ENCODE measurements at regions not wholly inside any gene's neighbourhood (a gene's known extent, or its start where the extent isn't known, plus 50 kb on each side); places are given as distances from the start of the nearest gene placed in this dataset.

DNA sequence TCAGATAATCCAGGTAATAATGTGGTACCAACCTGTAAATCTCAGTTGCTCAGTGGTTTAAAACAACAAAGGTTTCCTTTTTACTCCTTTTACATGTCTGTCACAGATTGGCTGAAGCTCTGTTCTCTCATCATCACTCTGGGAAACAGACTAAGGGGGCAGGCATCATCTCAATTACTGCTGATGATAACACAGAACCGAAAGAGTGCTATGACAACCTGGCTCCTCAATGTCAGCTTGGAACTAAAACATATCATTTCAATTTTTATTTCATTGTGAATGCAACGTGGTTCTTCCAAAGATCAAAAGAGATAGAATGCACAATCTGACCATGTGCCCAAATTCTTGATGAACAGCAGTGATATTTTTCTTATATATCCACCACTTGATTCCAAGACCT, 1315.0 kb upstream of the CDH2 start:
- TF ChIP-seq EZH2phosphoT487 (IDR thresholded peaks at IDR 0.05) (no peak), EZH2 (IDR thresholded peaks at IDR 0.05) (no peak)
- TF ChIP-seq, protein P1, sequence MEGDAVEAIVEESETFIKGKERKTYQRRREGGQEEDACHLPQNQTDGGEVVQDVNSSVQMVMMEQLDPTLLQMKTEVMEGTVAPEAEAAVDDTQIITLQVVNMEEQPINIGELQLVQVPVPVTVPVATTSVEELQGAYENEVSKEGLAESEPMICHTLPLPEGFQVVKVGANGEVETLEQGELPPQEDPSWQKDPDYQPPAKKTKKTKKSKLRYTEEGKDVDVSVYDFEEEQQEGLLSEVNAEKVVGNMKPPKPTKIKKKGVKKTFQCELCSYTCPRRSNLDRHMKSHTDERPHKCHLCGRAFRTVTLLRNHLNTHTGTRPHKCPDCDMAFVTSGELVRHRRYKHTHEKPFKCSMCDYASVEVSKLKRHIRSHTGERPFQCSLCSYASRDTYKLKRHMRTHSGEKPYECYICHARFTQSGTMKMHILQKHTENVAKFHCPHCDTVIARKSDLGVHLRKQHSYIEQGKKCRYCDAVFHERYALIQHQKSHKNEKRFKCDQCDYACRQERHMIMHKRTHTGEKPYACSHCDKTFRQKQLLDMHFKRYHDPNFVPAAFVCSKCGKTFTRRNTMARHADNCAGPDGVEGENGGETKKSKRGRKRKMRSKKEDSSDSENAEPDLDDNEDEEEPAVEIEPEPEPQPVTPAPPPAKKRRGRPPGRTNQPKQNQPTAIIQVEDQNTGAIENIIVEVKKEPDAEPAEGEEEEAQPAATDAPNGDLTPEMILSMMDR (IDR thresholded peaks at IDR 0.05), result no peak
